Osteoblast (primary cell): ENCODE measurements at regions not wholly inside any gene's neighbourhood (a gene's known extent, or its start where the extent isn't known, plus 50 kb on each side); places are given as distances from the start of the nearest gene placed in this dataset.

Source experiments
- DNase-seq: peaks from one replicate; pipeline ENCODE4 v3.0.0; 2011; ENCODE audit warnings: low spot score, mixed read lengths; ENCODE audit not compliant: insufficient read length; ENCODE audit errors: missing footprints
- H2AFZ ChIP-seq: 2 replicates; pipeline ENCODE4 v1.6.0; 2011; ENCODE audit warnings: mild to moderate bottlenecking, low read length
- H3K27ac ChIP-seq: 2 replicates; pipeline ENCODE4 v1.5.1; 2011; ENCODE audit warnings: mild to moderate bottlenecking, low read depth, low read length, moderate library complexity
- H3K27me3 ChIP-seq: 2 replicates; pipeline ENCODE4 v1.6.0; 2012; ENCODE audit warnings: mild to moderate bottlenecking, control low read depth, inconsistent platforms, low read length, moderate library complexity; ENCODE audit not compliant: insufficient read depth
- H3K36me3 ChIP-seq: 2 replicates; pipeline ENCODE4 v1.5.1; 2011; ENCODE audit warnings: mild to moderate bottlenecking, low read length, control low read depth, moderate library complexity; ENCODE audit not compliant: insufficient read depth
- H3K4me1 ChIP-seq: 2 replicates; pipeline ENCODE4 v1.5.1; 2011; ENCODE audit warnings: mild to moderate bottlenecking, low read length, control low read depth, moderate library complexity; ENCODE audit not compliant: insufficient read depth
- H3K4me2 ChIP-seq: 2 replicates; pipeline ENCODE4 v1.6.0; 2011; ENCODE audit warnings: mild to moderate bottlenecking, low read length; ENCODE audit not compliant: insufficient read depth
- H3K4me3 ChIP-seq: fragments of 200-600 bp; sonication (generic); 3 replicates; pipeline ENCODE4 v1.5.1; 2012; ENCODE audit warnings: mild to moderate bottlenecking, low read length, inconsistent platforms; ENCODE audit not compliant: insufficient read depth
- H3K79me2 ChIP-seq: 2 replicates; pipeline ENCODE4 v1.6.0; 2012; ENCODE audit warnings: mild to moderate bottlenecking, low read length, control low read depth, inconsistent platforms; ENCODE audit not compliant: insufficient read depth
- H3K9me3 ChIP-seq: 2 replicates; pipeline ENCODE4 v1.5.1; 2011; ENCODE audit warnings: low read depth, low read length, control low read depth
- H4K20me1 ChIP-seq: 2 replicates; pipeline ENCODE4 v1.6.0; 2012; ENCODE audit warnings: mild to moderate bottlenecking, low read length, control low read depth; ENCODE audit not compliant: insufficient read depth
- CTCF ChIP-seq: IDR thresholded peaks from 2 replicates; pipeline ENCODE4 v1.5.1; 2011; ENCODE audit warnings: mild to moderate bottlenecking, low read depth, low read length, moderate library complexity; ENCODE audit errors: extremely low read depth

- no peak overlapping the region for H3K4me3 ChIP-seq
- H3K4me2 ChIP-seq = no peak overlapping the region
- no peaks in the 10 kb centered on the region for H3K79me2 ChIP-seq
- no peaks in the 10 kb centered on the region for H3K9me3 ChIP-seq
- no peak overlapping the region for H2AFZ ChIP-seq
- no peaks in the 10 kb centered on the region for H3K36me3 ChIP-seq
- H3K27me3 ChIP-seq = no peaks in the 10 kb centered on the region
- no peaks in the 10 kb centered on the region for H4K20me1 ChIP-seq
- H3K4me1 ChIP-seq = peaks cover 8% of the 10 kb centered on the region
- no peak for DNase-seq
- no peak overlapping the region for H3K27ac ChIP-seq
- no peak for TF ChIP-seq CTCF
Measured at GRCh38 chr13:99809496-99809895, 162.1 kb downstream of the ZIC5 start.

- TF ChIP-seq CTCF = no peak
- Histone ChIP-seq H4K20me1 (no peaks in the 10 kb centered on the region), H3K9me3 (no peaks in the 10 kb centered on the region), H3K27ac (no peak overlapping the region), H3K4me2 (no peak overlapping the region), H3K4me1 (peaks cover 8% of the 10 kb centered on the region), H3K4me3 (no peak overlapping the region), H3K36me3 (no peaks in the 10 kb centered on the region), H2AFZ (no peak overlapping the region), H3K79me2 (no peaks in the 10 kb centered on the region), H3K27me3 (no peaks in the 10 kb centered on the region)
- DNase-seq = no peak
Measured at GRCh38 chr13:99808786-99809185, 162.8 kb downstream of the ZIC5 start.

GRCh38 chr13:99806671-99807070 lies 164.9 kb downstream of the ZIC5 start:
- Histone ChIP-seq H3K4me3 (no peak overlapping the region), H3K36me3 (no peaks in the 10 kb centered on the region), H3K4me1 (no peaks in the 10 kb centered on the region), H4K20me1 (no peaks in the 10 kb centered on the region), H3K79me2 (no peaks in the 10 kb centered on the region), H3K4me2 (no peak overlapping the region), H3K9me3 (no peaks in the 10 kb centered on the region), H3K27ac (no peak overlapping the region), H2AFZ (no peak overlapping the region), H3K27me3 (no peaks in the 10 kb centered on the region)
- no peak for DNase-seq
- TF ChIP-seq CTCF = no peak

GRCh38 chr13:99805361-99805760 lies 166.2 kb downstream of the ZIC5 start:
- no peak for DNase-seq
- H3K4me3 ChIP-seq = no peak overlapping the region
- no peak for TF ChIP-seq CTCF

More at GRCh38 chr13:99805361-99805760, 166.2 kb downstream of the ZIC5 start:
- Histone ChIP-seq H3K9me3 (no peaks in the 10 kb centered on the region), H4K20me1 (no peaks in the 10 kb centered on the region), H3K4me2 (no peak overlapping the region), H3K36me3 (no peaks in the 10 kb centered on the region), H3K27me3 (no peaks in the 10 kb centered on the region), H3K79me2 (no peaks in the 10 kb centered on the region), H3K4me1 (no peaks in the 10 kb centered on the region), H2AFZ (no peak overlapping the region), H3K27ac (no peak overlapping the region)
